Upper lobe of left lung (tissue), 6 donors: ENCODE measurements at regions not wholly inside any gene's neighbourhood (a gene's known extent, or its start where the extent isn't known, plus 50 kb on each side); places are given as distances from the start of the nearest gene placed in this dataset.
"Not testable (repeated sequence)": the region's sequence is repeated elsewhere in the genome, so short reads cannot be mapped to it uniquely, and the experiment has no call there.

Experiments used
- ATAC-seq, 2 donors: fragments of 200-7000 bp; cut with Tn5 transposase; one replicate each; pipeline ENCODE4 v1.9.1; 2022; ENCODE audit warnings: mild to moderate bottlenecking in 2 of 2, moderate library complexity in 2 of 2; ENCODE audit not compliant: low FRiP score in 2 of 2
- DNase-seq, 2 donors: peaks; one replicate each; pipeline ENCODE4 v3.0.0-alpha.2; 2019 to 2020
- H3K27ac ChIP-seq, 4 donors: fragments of 200-600 bp; sonication (generic); one replicate each; pipeline ENCODE4 v1.5.1; 2016 to 2019
- H3K27me3 ChIP-seq, 4 donors: fragments of 200-600 bp; sonication (generic); one replicate each; pipeline ENCODE4 v1.5.1; 2017 to 2019
- H3K36me3 ChIP-seq, 4 donors: fragments of 200-600 bp; sonication (generic); one replicate each; pipeline ENCODE4 v1.5.1; 2016 to 2019
- H3K4me1 ChIP-seq, 4 donors: fragments of 200-600 bp; sonication (generic); one replicate each; pipeline ENCODE4 v1.5.1; 2018 to 2019
- H3K4me3 ChIP-seq, 4 donors: fragments of 200-600 bp; sonication (generic); one replicate each; pipeline ENCODE4 v1.5.1; 2017 to 2019; ENCODE audit warnings: mild to moderate bottlenecking in 2 of 4, moderate library complexity in 1 of 4
- H3K9me3 ChIP-seq, 4 donors: fragments of 200-600 bp; sonication (generic); one replicate each; pipeline ENCODE4 v1.5.1; 2018 to 2019
- CTCF ChIP-seq, 6 experiments: fragments of 450-650 bp in 4 of 6; fragments of 200-600 bp in 2 of 6; sonication (generic) in 2 of 6; IDR thresholded peaks; one replicate each; pipeline ENCODE4 v1.5.1; 2016 to 2019; ENCODE audit warnings: antibody characterized with exemption in 6 of 6
- EP300 ChIP-seq, 4 donors: sonication (generic); formaldehyde crosslinking; IDR thresholded peaks; one replicate each; pipeline ENCODE4 v1.5.1; 2017; ENCODE audit warnings: antibody characterized with exemption in 4 of 4, control low read depth in 2 of 4
- POLR2A ChIP-seq, 4 donors: fragments of 450-650 bp; IDR thresholded peaks; one replicate each; pipeline ENCODE4 v1.5.1; 2016 to 2017; ENCODE audit warnings: antibody characterized with exemption in 4 of 4, mild to moderate bottlenecking in 2 of 4
- POLR2AphosphoS5 ChIP-seq, 2 donors: sonication (generic); formaldehyde crosslinking; IDR thresholded peaks; one replicate each; pipeline ENCODE4 v1.5.1; 2017; ENCODE audit warnings: antibody characterized with exemption in 2 of 2
- WGBS, 2 donors: methylation state at CpG; one replicate each; pipeline ENCODE4 v1.1.5; 2017 to 2018; 5-methylcytosine and 5-hydroxymethylcytosine counted together
- donor health status: DM: no; HTN: no; CAD: no; lungs with moderate emphysema.
- donor health status: DM: no; HTN: yes; CAD: no; lungs with severe emphysema.

GRCh38 chr4:123024710-123025109 is 102.3 kb upstream of the NUDT6 start:
- Histone ChIP-seq H3K4me3 (no peak overlapping the region), H3K27ac (no peak overlapping the region), H3K9me3 (no peaks in the 10 kb centered on the region), H3K36me3 (peaks cover 0 to 10% (median 0%) of the 10 kb centered on the region in 4 donors), H3K27me3 (no peaks in the 10 kb centered on the region), H3K4me1 (no peaks in the 10 kb centered on the region)
- WGBS, 2 donors: 63 to 67% methylated on average over 6 of the region's 6 CpGs
- ATAC-seq (no peak), DNase-seq (no peak)
- TF ChIP-seq POLR2AphosphoS5 (IDR thresholded peaks at IDR 0.05): no peak
- TF ChIP-seq CTCF (IDR thresholded peaks at IDR 0.05): no peak
- TF ChIP-seq EP300 (IDR thresholded peaks at IDR 0.05): no peak
- no peak for TF ChIP-seq POLR2A (IDR thresholded peaks at IDR 0.05)

DNA sequence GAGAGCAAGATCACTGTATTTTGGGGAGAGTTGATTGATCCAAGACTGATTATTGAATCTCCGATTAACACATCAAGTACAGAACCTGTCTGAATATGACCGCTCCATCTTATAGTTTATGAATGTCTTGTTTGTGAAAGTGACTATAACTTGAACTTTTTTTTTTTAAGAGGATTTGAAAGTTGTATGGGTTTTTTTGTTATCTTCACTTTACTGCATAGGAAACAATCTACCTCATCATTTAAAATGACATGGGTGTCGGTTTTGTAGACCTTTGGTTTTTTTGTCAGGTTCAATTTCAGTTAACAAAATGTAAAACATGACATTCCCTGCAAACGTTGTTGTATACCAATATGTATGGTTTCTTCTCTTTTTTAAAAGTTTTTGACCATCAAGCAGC is 103.0 kb upstream of the NUDT6 start:
- ATAC-seq: no peak
- H3K4me1 ChIP-seq: no peaks in the 10 kb centered on the region
- H3K27ac ChIP-seq: no peak overlapping the region
- no peaks in the 10 kb centered on the region for H3K9me3 ChIP-seq
- H3K4me3 ChIP-seq: no peak overlapping the region
- 92 to 94% methylated on average over 4 of the region's 4 CpGs for WGBS, 2 donors
- no peaks in the 10 kb centered on the region for H3K27me3 ChIP-seq
- peaks cover 0 to 12% (median 0%) of the 10 kb centered on the region in 4 donors for H3K36me3 ChIP-seq
- no peak for DNase-seq
- TF ChIP-seq POLR2AphosphoS5 (IDR thresholded peaks at IDR 0.05) (no peak), POLR2A (IDR thresholded peaks at IDR 0.05) (no peak), EP300 (IDR thresholded peaks at IDR 0.05) (no peak), CTCF (IDR thresholded peaks at IDR 0.05) (no peak)

DNA sequence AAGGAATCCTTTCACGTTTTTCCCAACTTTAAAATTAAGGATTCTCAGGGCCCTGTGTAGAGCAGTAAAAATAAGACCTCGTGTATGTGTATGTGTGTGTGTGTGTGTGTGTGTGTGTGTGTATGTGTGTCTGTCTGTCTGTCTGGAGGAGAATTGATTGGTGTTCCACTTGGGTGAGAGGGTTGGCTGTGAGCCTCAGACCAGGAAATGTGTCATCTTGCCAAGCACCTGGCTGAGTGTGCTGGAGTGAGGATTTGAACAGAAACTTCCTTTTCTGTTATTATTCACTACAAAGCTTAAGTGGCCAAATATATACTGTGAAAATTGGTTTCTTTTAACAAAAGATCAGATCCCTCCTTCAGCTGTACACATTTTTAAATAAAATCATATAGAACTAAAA is 103.6 kb upstream of the NUDT6 start:
- not testable (repeated sequence) for H3K4me3 ChIP-seq, H3K4me1 ChIP-seq, H3K27ac ChIP-seq, DNase-seq, H3K9me3 ChIP-seq, H3K27me3 ChIP-seq, ATAC-seq
- WGBS, 2 donors: 53 to 57% methylated on average over 2 of the region's 2 CpGs
- H3K36me3 ChIP-seq: peaks cover 0 to 12% (median 0%) of the 10 kb centered on the region in 4 donors

- ATAC-seq: no peak
- no peaks in the 10 kb centered on the region for H3K27me3 ChIP-seq
- H3K9me3 ChIP-seq: no peaks in the 10 kb centered on the region
- WGBS, 2 donors: 88 to 92% methylated on average over 2 of the region's 2 CpGs
- TF ChIP-seq EP300 (IDR thresholded peaks at IDR 0.05) (no peak), CTCF (IDR thresholded peaks at IDR 0.05) (no peak), POLR2A (IDR thresholded peaks at IDR 0.05) (no peak), POLR2AphosphoS5 (IDR thresholded peaks at IDR 0.05) (no peak)
- no peak overlapping the region for H3K4me3 ChIP-seq
- H3K4me1 ChIP-seq: no peaks in the 10 kb centered on the region
- H3K27ac ChIP-seq: no peak overlapping the region
- peaks cover 0 to 12% (median 0%) of the 10 kb centered on the region in 4 donors for H3K36me3 ChIP-seq
- no peak for DNase-seq
These were observed 109.3 kb upstream of the NUDT6 start for GRCh38 chr4:123031664-123032063.

DNA sequence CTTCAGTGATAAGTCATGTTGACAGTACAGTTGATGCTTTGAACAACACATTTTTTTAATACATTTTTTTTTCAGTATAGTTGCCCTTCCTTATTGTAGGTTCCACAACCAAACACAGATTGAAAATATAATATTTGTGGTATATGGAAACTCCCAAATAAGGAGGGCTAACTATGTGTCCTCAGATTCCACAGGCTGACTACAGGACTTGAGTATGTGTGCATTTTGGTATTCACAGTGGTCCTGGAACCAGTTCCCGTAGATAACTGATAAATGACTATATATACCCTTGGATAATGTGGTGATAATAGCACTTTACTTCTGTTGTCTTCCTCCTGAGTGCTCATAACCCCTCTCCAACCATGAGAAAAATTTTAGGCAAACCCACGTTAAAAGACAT is 111.6 kb upstream of the NUDT6 start:
- Histone ChIP-seq H3K36me3 (peaks cover 0 to 8% (median 0%) of the 10 kb centered on the region in 4 donors), H3K9me3 (no peaks in the 10 kb centered on the region), H3K27ac (no peak overlapping the region), H3K27me3 (no peaks in the 10 kb centered on the region), H3K4me1 (no peaks in the 10 kb centered on the region), H3K4me3 (no peak overlapping the region)
- no peak for DNase-seq
- no peak for TF ChIP-seq EP300 (IDR thresholded peaks at IDR 0.05)
- no peak for TF ChIP-seq CTCF (IDR thresholded peaks at IDR 0.05)
- no peak for TF ChIP-seq POLR2AphosphoS5 (IDR thresholded peaks at IDR 0.05)
- TF ChIP-seq POLR2A (IDR thresholded peaks at IDR 0.05): no peak
- ATAC-seq: no peak
- 90 to 93% methylated on average over 2 of the region's 2 CpGs for WGBS, 2 donors
